ENCODE measurements at regions not wholly inside any gene's neighbourhood (a gene's known extent, or its start where the extent isn't known, plus 50 kb on each side); places are given as distances from the start of the nearest gene placed in this dataset.

DNA sequence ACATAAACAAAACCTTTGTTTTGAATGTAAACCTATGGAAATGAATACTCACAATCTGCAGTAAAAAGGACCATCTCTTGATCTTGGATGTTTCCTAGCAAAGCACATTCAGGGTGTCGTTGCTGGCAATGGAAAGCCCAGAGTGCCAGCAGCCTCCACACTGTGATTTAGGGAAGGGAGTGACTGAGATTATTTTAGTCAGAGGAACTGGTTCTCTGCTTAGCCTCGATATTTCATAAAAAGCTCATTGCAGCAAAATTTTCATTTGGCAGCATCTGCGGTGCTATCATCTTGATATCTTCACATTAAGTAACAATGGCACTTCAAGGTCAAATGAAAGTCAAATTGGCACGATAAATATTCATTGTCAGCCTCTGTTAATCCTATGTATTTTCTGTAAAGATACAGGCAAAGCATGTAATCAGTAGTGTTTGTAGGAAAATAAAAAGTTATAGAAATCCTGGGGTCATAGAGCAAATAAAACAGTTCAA, 116.0 kb downstream of the MACIR start:
- H3K36me3 ChIP-seq (ENCODE audit: control insufficient read depth in 2 of 2, extremely low read depth in 1 of 2, insufficient read depth in 2 of 2, low read length in 2 of 2): no peaks in the 10 kb centered on the region
- no peaks in the 10 kb centered on the region for H3K27me3 ChIP-seq (ENCODE audit: control insufficient read depth in 2 of 2, insufficient read depth in 2 of 2, low read length in 2 of 2)
- H3K27ac ChIP-seq (ENCODE audit: insufficient read depth, low read depth, low read length): no peak overlapping the region
- H3K4me2 ChIP-seq (ENCODE audit: insufficient read depth, low read length): no peak overlapping the region
- H3K9me1 ChIP-seq (replicated peaks; ENCODE audit: control insufficient read depth, extremely low read depth, insufficient read depth, low read length): no peaks in the 10 kb centered on the region
- no peaks in the 10 kb centered on the region for H3K9me3 ChIP-seq (replicated peaks; ENCODE audit: control insufficient read depth, insufficient read depth, low read length)
- dilution Hi-C loops (cut with MboI; ENCODE audit: extremely low pct_ligation_motif_present, low sequenced_read_pairs) (no loop called here), intact Hi-C loops (cut with micrococcal nuclease) (no loop called here)
- no peaks in the 10 kb centered on the region for H3K4me1 ChIP-seq (ENCODE audit: control insufficient read depth, extremely low read depth, insufficient read depth, low read length)
- no peak for DNase-seq (ENCODE audit: low read depth, low spot score)
- no peaks in the 10 kb centered on the region for H3K79me2 ChIP-seq (ENCODE audit: control insufficient read depth, insufficient read depth, low read length)
- no peak for FAIRE-seq
- no TSS peak for BruUV-seq (replicated peaks)
- TF ChIP-seq POLR2AphosphoS5 (IDR thresholded peaks at IDR 0.05; ENCODE audit: insufficient read depth, low read depth, low read length) (no peak), POLR2A (IDR thresholded peaks at IDR 0.05; ENCODE audit: low read depth, low read length) (no peak), MYC (IDR thresholded peaks at IDR 0.05; ENCODE audit: low read depth, low read length) (no peak), FOS (IDR thresholded peaks at IDR 0.05; ENCODE audit: borderline replicate concordance, insufficient read depth, low read length) (no peak), JUN (IDR thresholded peaks at IDR 0.05; ENCODE audit: borderline replicate concordance, insufficient read depth, insufficient read length, low read depth) (no peak), EZH2 (IDR thresholded peaks at IDR 0.05; ENCODE audit: borderline replicate concordance, low read depth, low read length, severe bottlenecking) (no peak), GATA2 (IDR thresholded peaks at IDR 0.05; ENCODE audit: insufficient read depth, insufficient read length, low read depth, low read length) (no peak), MAX (IDR thresholded peaks at IDR 0.05; ENCODE audit: insufficient read depth, insufficient read length) (no peak)
- TF ChIP-seq, protein P1, sequence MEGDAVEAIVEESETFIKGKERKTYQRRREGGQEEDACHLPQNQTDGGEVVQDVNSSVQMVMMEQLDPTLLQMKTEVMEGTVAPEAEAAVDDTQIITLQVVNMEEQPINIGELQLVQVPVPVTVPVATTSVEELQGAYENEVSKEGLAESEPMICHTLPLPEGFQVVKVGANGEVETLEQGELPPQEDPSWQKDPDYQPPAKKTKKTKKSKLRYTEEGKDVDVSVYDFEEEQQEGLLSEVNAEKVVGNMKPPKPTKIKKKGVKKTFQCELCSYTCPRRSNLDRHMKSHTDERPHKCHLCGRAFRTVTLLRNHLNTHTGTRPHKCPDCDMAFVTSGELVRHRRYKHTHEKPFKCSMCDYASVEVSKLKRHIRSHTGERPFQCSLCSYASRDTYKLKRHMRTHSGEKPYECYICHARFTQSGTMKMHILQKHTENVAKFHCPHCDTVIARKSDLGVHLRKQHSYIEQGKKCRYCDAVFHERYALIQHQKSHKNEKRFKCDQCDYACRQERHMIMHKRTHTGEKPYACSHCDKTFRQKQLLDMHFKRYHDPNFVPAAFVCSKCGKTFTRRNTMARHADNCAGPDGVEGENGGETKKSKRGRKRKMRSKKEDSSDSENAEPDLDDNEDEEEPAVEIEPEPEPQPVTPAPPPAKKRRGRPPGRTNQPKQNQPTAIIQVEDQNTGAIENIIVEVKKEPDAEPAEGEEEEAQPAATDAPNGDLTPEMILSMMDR (IDR thresholded peaks at IDR 0.05; ENCODE audit: extremely low read depth in 1 of 2, insufficient read depth in 1 of 2, low read depth in 1 of 2, low read length in 2 of 2): no peak
- H3K4me3 ChIP-seq (replicated peaks in 1 of 3; ENCODE audit: insufficient read depth in 1 of 3, low read depth in 1 of 3, low read length in 3 of 3): no peak overlapping the region
- POLR2A ChIA-PET: no interaction called here
- H4K20me1 ChIP-seq (replicated peaks; ENCODE audit: control insufficient read depth, extremely low read depth, insufficient read depth, low read length): no peaks in the 10 kb centered on the region
- CTCF ChIA-PET: interaction anchor here (2.2 kb wide), 1 partner anchor 30 kb away, joined by 6 read pairs; no protein-coding TSS in a partner anchor
- no peak overlapping the region for H2AFZ ChIP-seq (ENCODE audit: low read depth, low read length)
- no peak overlapping the region for H3K9ac ChIP-seq (replicated peaks; ENCODE audit: extremely low read depth, insufficient read depth, low read length)

Measured in endothelial cell of umbilical vein (primary cell).